Keratinocyte (primary cell): ENCODE measurements at regions not wholly inside any gene's neighbourhood (a gene's known extent, or its start where the extent isn't known, plus 50 kb on each side); places are given as distances from the start of the nearest gene placed in this dataset.
"Not testable (repeated sequence)": the region's sequence is repeated elsewhere in the genome, so short reads cannot be mapped to it uniquely, and the experiment has no call there.

Experiments used
- DNase-seq: peaks from one replicate; pipeline ENCODE4 v3.0.0-alpha.2; 2011; ENCODE audit warnings: low read depth, missing footprints, low spot score
- FAIRE-seq: peaks from 2 replicates; lab custom pipeline; 2011; peaks lifted over from hg19 to GRCh38; lab: Jason Lieb, UNC
- H2AFZ ChIP-seq: 2 replicates; pipeline ENCODE4 v1.6.0; 2012; ENCODE audit warnings: low read length, control low read depth, inconsistent platforms; ENCODE audit not compliant: control insufficient read depth
- H3K27ac ChIP-seq: 2 replicates; pipeline ENCODE4 v1.5.1; 2011; ENCODE audit warnings: low read length; ENCODE audit not compliant: control insufficient read depth, insufficient read depth
- H3K27me3 ChIP-seq: 3 replicates; pipeline ENCODE4 v1.6.0; 2011; ENCODE audit warnings: low read length; ENCODE audit not compliant: control insufficient read depth, insufficient read depth; ENCODE audit errors: extremely low read depth
- H3K36me3 ChIP-seq, 2 experiments: 2 replicates in 1 of 2; 3 replicates in 1 of 2; pipeline ENCODE4 v1.5.1; 2011; ENCODE audit warnings: low read length in 2 of 2, mild to moderate bottlenecking in 1 of 2; ENCODE audit not compliant: control insufficient read depth in 2 of 2, insufficient read depth in 2 of 2; ENCODE audit errors: extremely low read depth in 1 of 2
- H3K4me1 ChIP-seq: 3 replicates; pipeline ENCODE4 v1.5.1; 2011; ENCODE audit warnings: low read length; ENCODE audit not compliant: control insufficient read depth, insufficient read depth; ENCODE audit errors: extremely low read depth
- H3K4me2 ChIP-seq: 3 replicates; pipeline ENCODE4 v1.6.0; 2011; ENCODE audit warnings: low read depth, low read length; ENCODE audit not compliant: control insufficient read depth, insufficient read depth; ENCODE audit errors: extremely low read depth
- H3K4me3 ChIP-seq, 3 experiments: fragments of 200-600 bp in 1 of 3; sonication (generic) in 1 of 3; 2 replicates in 2 of 3; 3 replicates in 1 of 3; pipeline ENCODE4 v1.5.1; 2011 to 2016; ENCODE audit warnings: low read length in 3 of 3, mild to moderate bottlenecking in 3 of 3, control low read depth in 2 of 3, inconsistent platforms in 1 of 3, low read depth in 1 of 3, mixed read lengths in 1 of 3, mixed run types in 1 of 3, moderate library complexity in 1 of 3; ENCODE audit not compliant: control insufficient read depth in 2 of 3, insufficient read depth in 2 of 3; ENCODE audit errors: extremely low read depth in 1 of 3
- H3K79me2 ChIP-seq: 2 replicates; pipeline ENCODE4 v1.6.0; 2012; ENCODE audit warnings: low read length; ENCODE audit not compliant: control insufficient read depth, insufficient read depth
- H3K9ac ChIP-seq: 3 replicates; pipeline ENCODE4 v1.6.0; 2011; ENCODE audit warnings: low read length; ENCODE audit not compliant: control insufficient read depth, insufficient read depth; ENCODE audit errors: extremely low read depth
- H3K9me1 ChIP-seq: 3 replicates; pipeline ENCODE4 v1.6.0; 2011; ENCODE audit warnings: low read length; ENCODE audit not compliant: control insufficient read depth, insufficient read depth; ENCODE audit errors: extremely low read depth
- H3K9me3 ChIP-seq: 2 replicates; pipeline ENCODE4 v1.5.1; 2012; ENCODE audit warnings: low read depth, low read length; ENCODE audit not compliant: control insufficient read depth
- H4K20me1 ChIP-seq: 3 replicates; pipeline ENCODE4 v1.6.0; 2011; ENCODE audit warnings: low read length; ENCODE audit not compliant: control insufficient read depth, insufficient read depth; ENCODE audit errors: extremely low read depth
- EZH2 ChIP-seq: IDR thresholded peaks from one replicate; pipeline ENCODE4 v1.6.1; 2012; ENCODE audit warnings: inconsistent platforms, mild to moderate bottlenecking, low read length, moderate library complexity
- dilution Hi-C: fragments of 300-500 bp; cut with MboI; formaldehyde crosslinking; loops from one replicate; pipeline ENCODE4 v1.7.0; 2020; ENCODE audit warnings: low sequenced_read_pairs; ENCODE audit not compliant: extremely low pct_ligation_motif_present
- TF ChIP-seq, protein P1 (sequence below), 3 experiments: IDR thresholded peaks in 1 of 3; conservative IDR thresholded peaks in 1 of 3; optimal IDR thresholded peaks in 1 of 3; 2 replicates in 2 of 3; 3 replicates in 1 of 3; pipeline versions ENCODE3 to v1.5.1; 2011; ENCODE audit warnings: low read length in 3 of 3, mild to moderate bottlenecking in 3 of 3, moderate library complexity in 2 of 3, control low read depth in 1 of 3, inconsistent platforms in 1 of 3; ENCODE audit not compliant: insufficient read depth in 2 of 3; ENCODE audit errors: extremely low read depth in 1 of 3

DNA sequence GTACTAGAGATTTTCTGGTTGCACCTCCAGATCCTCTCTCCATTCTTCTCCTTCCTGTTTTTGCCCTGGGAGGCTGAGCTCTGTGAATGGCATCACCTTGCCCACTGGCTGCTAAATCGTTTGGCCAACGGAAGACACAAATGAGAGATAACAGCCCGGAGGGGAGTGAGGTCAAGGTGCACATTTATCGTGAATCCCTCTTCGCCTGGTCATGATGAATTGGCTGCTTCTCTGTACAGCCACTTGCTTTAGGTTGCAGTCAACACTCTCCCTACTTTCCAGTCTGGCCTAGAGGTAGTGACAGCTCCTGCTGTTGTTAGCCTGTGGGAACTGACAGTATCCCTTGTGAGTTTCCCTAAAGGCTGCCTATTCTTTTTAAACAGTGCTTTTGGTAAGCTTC lies 85.4 kb upstream of the CHCHD3 start:
- FAIRE-seq (no peak), DNase-seq (no peak)
- Histone ChIP-seq H3K79me2 (no peaks in the 10 kb centered on the region), H3K9me3 (no peaks in the 10 kb centered on the region), H3K9ac (no peak overlapping the region), H2AFZ (no peak overlapping the region), H4K20me1 (no peaks in the 10 kb centered on the region), H3K9me1 (no peaks in the 10 kb centered on the region), H3K27ac (no peak overlapping the region), H3K4me2 (no peak overlapping the region), H3K36me3 (no peaks in the 10 kb centered on the region), H3K4me3 (no peak overlapping the region), H3K27me3 (peaks cover 7% of the 10 kb centered on the region), H3K4me1 (no peaks in the 10 kb centered on the region)
- no peak for TF ChIP-seq EZH2
- TF ChIP-seq, protein P1, sequence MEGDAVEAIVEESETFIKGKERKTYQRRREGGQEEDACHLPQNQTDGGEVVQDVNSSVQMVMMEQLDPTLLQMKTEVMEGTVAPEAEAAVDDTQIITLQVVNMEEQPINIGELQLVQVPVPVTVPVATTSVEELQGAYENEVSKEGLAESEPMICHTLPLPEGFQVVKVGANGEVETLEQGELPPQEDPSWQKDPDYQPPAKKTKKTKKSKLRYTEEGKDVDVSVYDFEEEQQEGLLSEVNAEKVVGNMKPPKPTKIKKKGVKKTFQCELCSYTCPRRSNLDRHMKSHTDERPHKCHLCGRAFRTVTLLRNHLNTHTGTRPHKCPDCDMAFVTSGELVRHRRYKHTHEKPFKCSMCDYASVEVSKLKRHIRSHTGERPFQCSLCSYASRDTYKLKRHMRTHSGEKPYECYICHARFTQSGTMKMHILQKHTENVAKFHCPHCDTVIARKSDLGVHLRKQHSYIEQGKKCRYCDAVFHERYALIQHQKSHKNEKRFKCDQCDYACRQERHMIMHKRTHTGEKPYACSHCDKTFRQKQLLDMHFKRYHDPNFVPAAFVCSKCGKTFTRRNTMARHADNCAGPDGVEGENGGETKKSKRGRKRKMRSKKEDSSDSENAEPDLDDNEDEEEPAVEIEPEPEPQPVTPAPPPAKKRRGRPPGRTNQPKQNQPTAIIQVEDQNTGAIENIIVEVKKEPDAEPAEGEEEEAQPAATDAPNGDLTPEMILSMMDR (optimal IDR thresholded peaks at IDR 0.05 in 1 of 3, IDR thresholded peaks at IDR 0.05 in 1 of 3, conservative IDR thresholded peaks at IDR 0.05 in 1 of 3; ENCODE audit: extremely low read depth in 1 of 3, insufficient read depth in 2 of 3, low read length in 3 of 3) = no peak
- dilution Hi-C loops = no loop called here

DNA sequence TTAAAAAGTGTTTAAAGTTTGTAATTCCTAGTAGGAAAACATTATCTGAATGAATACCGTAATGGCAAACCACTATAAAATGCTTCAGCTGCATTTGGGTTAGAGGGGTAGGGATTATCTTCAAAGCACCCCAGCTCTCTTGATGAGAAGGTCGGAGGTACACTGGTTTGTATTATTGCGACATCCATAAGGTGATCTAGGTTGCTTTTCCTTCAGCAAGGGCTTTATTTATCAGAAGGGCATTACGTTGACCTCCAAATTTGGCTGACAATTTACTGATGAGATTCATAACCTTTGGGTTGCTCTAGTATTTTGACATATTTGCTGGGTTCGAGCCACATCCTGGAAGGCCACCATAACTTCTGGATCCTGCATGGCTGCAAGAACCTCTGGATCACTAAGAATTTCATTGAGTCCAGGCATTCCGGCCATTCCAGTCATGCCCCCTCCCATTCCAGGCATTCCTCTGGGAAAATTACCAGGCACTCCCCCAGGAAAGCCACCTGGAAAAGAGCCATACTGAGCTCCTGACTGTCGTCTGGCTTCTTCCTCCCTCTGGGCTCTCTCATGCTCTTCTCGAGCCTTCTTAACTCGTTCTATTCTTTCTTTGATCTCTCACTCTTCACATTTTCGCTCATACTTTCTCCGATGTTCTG lies 83.6 kb upstream of the EXOC4 start:
- H3K4me3 ChIP-seq, H3K9ac ChIP-seq, dilution Hi-C loops, H4K20me1 ChIP-seq, H3K9me3 ChIP-seq, H3K4me2 ChIP-seq, H3K27ac ChIP-seq, H3K4me1 ChIP-seq, DNase-seq, H3K27me3 ChIP-seq, H3K9me1 ChIP-seq, FAIRE-seq, H2AFZ ChIP-seq, H3K36me3 ChIP-seq, H3K79me2 ChIP-seq: not testable (repeated sequence)

DNA sequence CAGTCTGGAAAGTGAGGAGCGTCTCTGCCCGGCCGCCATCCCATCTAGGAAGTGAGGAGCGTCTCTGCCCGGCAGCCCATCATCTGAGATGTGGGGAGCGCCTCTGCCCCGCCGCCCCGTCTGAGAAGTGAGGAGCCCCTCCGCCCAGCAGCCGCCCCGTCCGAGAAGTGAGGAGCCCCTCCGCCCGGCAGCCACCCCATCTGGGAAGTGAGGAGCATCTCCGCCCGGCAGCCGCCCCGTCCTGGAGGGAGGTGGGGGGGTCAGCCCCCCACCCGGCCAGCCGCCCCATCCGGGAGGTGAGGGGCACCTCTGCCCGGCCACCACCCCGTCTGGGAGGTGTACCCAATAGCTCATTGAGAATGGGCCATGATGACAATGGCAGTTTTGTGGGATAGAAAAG lies 75.4 kb upstream of the EXOC4 start:
- H3K27me3 ChIP-seq, H3K4me3 ChIP-seq, H3K27ac ChIP-seq, H4K20me1 ChIP-seq, H3K9me1 ChIP-seq, H2AFZ ChIP-seq, H3K4me2 ChIP-seq, H3K9me3 ChIP-seq, H3K36me3 ChIP-seq, H3K79me2 ChIP-seq, FAIRE-seq, H3K9ac ChIP-seq, DNase-seq, H3K4me1 ChIP-seq, dilution Hi-C loops: not testable (repeated sequence)
